ENCODE measurements at regions not wholly inside any gene's neighbourhood (a gene's known extent, or its start where the extent isn't known, plus 50 kb on each side); places are given as distances from the start of the nearest gene placed in this dataset.

DNA sequence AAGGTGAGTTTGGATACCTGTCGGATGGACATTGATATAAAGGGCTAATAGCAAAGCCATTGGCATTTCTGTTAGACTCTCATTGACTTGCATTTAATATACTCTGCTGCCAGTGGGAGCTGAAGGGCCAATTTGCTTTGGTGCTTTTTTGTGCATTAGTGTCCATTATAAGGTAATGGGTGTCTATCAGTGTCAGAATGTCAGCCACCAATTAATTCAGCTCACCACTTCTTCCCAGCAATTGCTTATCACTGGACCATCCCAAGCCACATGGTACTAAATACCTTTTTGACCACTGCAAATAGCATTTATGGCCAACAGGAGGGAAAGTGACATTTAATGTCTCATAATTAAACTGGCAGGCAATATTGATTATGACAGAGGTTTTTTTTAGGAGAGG is 317.8 kb downstream of the TEX29 start:
- DNase-seq (ENCODE audit: low read depth in 2 of 2): no peak

DNA sequence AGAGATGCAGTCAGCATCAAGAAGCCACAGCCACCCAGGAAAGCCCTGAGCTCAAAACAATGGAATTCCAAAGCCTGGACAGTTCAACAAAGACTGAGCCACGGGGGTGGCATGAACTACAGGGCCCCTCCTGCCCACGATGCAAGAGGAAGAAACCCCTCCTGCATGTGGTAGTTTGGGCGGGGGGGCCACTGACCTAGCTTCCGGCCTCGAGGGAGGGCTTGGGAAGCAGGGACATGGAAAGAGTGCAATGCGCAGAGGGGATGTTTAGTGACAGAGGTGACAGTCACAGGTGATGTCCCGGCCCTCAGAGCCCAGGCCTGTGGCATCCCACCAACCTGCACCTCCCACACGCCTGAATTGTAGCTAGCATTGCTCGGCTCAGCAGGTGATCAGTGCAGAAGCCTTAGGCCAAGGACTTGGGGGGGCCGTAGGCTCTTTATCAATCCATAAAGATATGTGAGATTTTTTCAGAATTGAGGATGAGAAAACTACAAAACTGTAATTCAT is 318.8 kb downstream of the TEX29 start:
- DNase-seq (ENCODE audit: low read depth in 2 of 2): no peak

GRCh38 chr13:111640006-111640405 is 319.6 kb downstream of the TEX29 start:
- no peak for DNase-seq (ENCODE audit: low read depth in 2 of 2)

- DNase-seq (ENCODE audit: low read depth in 2 of 2): no peak
These were observed 320.0 kb downstream of the TEX29 start for GRCh38 chr13:111640476-111640875.

DNA sequence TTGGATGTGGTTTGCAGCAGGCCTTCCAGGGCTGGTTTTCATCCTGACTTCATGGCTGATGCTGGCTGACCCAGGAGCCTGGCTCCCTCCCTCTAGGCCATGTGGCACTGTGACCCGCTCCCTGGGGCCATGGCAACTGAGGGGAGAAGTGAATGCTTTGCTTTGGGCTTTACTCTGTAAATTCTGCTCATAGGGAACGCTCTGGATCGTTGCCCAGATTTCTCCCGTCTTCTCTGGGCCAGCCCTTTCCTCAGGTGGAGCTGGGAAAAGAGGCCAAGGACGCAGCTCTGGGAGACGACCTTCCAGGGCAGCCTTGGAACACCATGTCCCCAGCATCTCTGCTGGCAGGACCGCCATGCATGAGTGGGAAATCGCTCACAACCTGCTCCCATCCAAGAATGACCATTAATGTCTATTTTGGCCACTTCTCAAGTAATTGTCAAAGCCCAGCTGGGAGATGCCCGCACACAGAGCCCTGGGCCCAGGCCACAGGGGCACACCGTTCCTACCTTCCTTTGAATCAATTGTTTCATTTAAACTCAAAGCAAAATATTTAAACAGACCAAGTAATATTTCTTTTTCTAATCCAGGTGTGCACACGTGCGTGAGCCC is 321.8 kb downstream of the TEX29 start:
- no peak for DNase-seq (ENCODE audit: low read depth in 2 of 2)

GRCh38 chr13:111644750-111645149 is 324.3 kb downstream of the TEX29 start:
- no peak for DNase-seq (ENCODE audit: low read depth in 2 of 2)

DNA sequence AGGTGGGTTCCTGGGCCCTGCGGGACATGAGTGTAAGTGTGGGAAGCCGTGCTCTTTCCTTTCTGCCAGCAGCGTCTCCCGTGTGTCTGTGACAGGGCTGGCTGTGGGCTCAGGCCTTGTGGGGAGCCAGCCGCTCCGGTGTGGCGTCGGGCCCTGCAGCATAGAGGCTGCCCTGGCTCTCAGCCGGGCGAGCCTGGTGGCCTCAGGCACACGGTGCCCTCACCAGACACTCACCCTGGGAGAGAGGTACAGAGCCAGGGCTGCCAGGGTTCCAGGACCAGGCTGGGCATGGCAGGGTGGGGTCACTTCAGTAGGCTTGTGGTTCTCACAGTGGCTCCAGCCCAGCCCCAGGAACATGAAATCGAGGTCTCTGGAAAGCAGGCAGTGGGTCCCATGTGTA is 324.8 kb downstream of the TEX29 start:
- DNase-seq (ENCODE audit: low read depth in 2 of 2): no peak

DNA sequence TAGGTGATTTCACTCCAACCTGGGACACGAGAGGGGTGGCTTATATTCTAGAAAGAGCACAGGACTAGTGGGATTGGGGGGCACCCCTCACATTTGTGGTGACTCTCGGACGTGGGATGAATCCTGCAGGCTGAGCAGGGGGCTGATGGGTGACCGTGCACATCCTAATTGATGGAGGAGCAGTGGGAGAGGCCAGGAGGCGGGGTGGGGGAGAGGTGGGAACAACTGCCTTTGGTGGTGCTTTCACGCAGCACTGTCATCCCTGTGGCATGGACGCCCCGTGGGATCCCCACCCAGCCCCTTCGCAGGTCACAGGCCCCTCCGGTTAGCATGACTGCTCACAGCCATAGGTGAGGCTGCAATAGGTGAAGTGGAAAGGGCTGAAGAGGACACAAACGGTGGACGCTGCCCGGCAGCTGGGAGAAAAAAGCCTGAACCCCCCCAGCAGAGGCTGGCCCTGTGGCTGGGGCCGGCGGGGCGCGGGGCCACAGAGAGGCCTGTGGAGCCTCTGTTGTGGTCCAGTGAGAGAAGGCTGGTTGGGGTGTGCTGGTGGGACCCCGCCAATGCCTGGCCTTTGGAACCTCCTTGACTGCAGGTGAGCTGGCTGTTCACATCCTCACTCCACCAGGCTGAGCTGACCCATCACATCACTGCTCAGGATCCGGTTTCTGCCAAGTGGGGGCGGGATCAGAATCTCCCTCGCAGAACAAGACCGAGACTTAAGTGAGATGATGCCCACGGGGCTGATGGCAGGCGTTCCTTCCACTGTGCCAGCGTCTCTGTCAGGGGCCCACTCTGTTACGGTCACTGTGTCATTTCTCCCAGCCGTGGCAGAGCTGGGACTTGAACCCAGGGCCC is 325.4 kb downstream of the TEX29 start:
- no peak for DNase-seq (ENCODE audit: low read depth in 2 of 2)

DNA sequence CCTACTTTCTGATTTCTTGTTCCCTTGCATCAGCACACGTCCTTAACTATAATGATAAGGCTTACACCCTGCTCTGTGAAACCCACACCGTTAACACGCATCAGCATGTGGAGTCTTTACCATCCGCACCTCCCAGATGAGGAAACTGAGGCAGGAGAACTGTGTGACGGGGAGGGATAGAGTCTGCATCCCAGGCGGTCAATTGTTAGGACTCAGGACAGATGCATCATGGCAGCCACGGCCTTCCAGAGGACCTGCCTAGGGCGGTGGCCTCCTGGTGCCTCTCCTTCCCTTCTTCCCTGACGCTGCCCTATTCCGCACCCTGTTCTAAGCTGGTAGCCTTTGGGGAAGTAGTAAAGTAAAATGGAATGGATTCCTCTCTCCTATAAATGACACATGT is 326.0 kb downstream of the TEX29 start:
- DNase-seq (ENCODE audit: low read depth in 2 of 2): no peak

DNA sequence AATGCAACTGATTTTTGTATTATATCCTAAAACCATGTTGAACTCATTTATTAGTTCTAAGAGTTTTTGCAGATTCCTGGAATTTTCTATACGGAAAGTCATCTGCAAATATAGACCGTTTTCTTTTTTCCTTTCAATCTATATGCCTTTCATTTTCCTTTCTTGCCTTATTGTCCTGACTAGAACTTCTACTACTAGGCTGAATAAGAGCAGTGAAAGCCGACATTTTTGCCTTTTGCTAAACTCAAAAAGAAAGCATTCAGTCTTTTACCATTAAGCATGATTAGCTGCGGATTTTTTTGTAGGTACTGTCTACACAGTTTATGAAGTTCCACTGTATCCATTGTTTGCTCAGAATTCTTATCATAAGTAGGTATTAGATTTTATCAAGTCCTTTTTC is 328.4 kb downstream of the TEX29 start:
- no peak for DNase-seq (ENCODE audit: low read depth in 2 of 2)

DNA sequence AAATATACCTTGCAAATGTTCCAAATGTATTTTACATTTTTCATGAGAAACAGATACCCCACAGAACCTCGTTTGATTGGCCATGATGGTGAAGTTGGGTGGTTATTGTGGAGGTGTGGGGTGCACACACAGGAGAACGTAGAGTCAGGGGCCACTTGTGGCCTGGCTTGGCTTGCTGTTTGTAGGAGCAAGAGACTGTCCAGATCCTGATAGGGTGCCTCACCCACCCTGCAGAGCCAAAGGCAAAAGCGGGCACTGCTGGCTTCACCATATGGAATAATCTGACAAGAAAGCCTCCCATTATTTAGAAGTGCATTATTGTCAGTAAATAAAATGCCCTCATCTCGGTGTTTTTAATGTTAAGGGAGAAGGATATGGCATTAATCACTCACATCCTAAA is 330.2 kb downstream of the TEX29 start:
- no peak for DNase-seq (ENCODE audit: low read depth in 2 of 2)

DNA sequence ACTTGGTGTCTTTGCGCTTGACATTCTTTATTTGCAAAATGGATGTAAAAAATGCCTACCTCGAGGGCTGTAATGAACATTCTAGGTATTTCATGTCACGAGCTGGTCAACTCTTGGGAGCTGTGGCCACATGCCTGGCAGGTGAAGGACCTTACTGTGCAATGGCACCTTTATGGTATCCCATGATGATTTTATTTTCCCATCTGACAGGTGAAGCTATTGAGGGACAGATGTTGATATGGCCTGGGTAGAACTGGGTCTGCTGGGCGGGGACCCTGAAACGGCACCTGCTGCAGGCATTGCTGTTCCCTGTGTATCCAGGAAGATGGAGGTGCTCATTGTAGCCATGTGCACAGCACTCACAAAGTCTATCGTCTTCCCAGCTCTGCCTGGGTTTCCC is 332.2 kb downstream of the TEX29 start:
- no peak for DNase-seq (ENCODE audit: low read depth in 2 of 2)

- no peak for DNase-seq (ENCODE audit: low read depth in 2 of 2)
These were observed 334.1 kb downstream of the TEX29 start for GRCh38 chr13:111654531-111654930.

DNA sequence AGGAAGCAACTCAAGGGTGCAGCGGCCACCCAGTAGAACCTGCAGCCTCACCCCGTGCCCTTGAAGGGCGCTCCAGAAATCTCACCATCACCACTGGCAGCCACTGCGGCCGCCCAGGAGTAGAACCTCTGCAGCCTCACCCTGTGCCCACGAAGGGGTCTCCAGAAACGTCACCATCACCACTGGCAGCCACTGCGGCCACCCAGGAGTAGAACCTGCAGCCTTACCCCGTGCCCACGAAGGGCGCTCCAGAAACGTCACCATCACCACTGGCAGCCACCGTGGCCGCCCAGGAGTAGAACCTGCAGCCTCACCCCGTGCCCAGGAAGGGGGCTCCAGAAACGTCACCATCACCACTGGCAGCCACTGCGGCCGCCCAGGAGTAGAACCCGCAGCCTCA is 336.0 kb downstream of the TEX29 start:
- DNase-seq (ENCODE audit: low read depth in 2 of 2): no peak

DNA sequence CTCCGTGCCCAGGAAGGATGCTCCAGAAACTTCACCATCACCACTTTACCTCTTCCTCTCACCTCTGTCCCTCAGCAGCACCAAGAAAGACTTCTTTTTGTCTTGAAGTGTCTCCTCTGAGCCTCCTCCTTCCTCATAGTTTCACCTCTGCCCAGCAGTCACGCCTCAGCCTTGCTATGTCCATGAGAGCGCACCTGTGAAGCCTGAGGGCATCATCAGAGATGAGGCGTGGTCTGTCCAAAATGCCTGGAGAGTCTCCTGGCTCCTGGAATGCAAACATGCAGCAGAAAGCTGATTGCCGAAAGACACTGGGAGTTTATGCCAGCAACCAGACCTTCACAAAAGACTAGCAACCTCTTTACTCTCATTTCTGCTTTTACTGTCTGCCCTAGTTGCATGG is 336.6 kb downstream of the TEX29 start:
- DNase-seq (ENCODE audit: low read depth in 2 of 2): no peak

GRCh38 chr13:111658145-111659100 is 338.0 kb downstream of the TEX29 start:
- no peak for DNase-seq (ENCODE audit: low read depth in 2 of 2)

GRCh38 chr13:111659219-111659775 is 338.9 kb downstream of the TEX29 start:
- no peak for DNase-seq (ENCODE audit: low read depth in 2 of 2)

GRCh38 chr13:111659842-111660241 is 339.4 kb downstream of the TEX29 start:
- DNase-seq (ENCODE audit: low read depth in 2 of 2): no peak

DNA sequence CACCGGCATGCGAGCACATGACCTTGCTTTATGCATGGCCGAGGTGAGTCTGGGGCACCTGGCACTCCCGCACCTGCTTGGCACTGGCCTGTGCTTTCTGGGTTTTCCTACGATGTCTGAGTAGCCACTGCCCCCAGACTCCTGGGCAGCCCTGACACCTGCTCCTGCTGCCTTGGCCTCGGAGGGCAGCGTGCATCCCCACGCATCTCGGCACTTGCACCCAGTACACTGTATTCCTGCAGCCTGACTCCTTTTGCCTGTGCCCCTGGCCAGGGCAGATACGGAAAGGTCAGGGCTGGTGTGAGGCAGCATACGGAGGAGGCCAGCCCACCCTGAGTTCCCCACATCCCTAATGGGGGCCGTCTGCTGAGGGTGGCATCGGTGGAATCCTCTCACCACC is 340.6 kb downstream of the TEX29 start:
- DNase-seq (ENCODE audit: low read depth in 2 of 2): no peak

GRCh38 chr13:111661776-111662175 is 341.3 kb downstream of the TEX29 start:
- DNase-seq (ENCODE audit: low read depth in 2 of 2): no peak

GRCh38 chr13:111662451-111662850 is 342.0 kb downstream of the TEX29 start:
- DNase-seq (ENCODE audit: low read depth in 2 of 2): no peak

DNA sequence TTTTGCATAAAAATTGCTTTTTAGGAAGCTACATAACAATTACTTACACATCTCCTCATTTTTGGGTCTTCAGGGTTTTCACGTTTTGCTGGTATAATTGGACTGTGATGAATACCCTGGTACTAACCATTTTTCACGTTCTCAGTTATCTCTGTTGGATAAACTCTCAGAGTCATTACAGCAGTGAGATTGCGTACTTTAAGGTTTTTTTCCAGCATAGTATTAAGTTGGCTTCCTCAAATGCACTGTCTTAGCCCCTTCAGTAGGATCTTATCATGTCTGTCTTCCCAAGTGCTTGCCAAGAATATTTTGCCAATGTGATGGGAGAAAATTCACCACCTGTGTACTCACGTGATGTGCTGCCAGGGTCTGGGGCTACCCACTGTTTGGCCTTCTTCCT is 342.5 kb downstream of the TEX29 start:
- no peak for DNase-seq (ENCODE audit: low read depth in 2 of 2)
